ENCODE measurements at regions not wholly inside any gene's neighbourhood (a gene's known extent, or its start where the extent isn't known, plus 50 kb on each side); places are given as distances from the start of the nearest gene placed in this dataset.

GRCh38 chr4:159500861-159501260 is 398.0 kb downstream of the RAPGEF2 start:
- no peak for DNase-seq (ENCODE audit: low spot score)

GRCh38 chr4:159503236-159504008 is 400.5 kb downstream of the RAPGEF2 start:
- DNase-seq (ENCODE audit: low spot score) = no peak

DNA sequence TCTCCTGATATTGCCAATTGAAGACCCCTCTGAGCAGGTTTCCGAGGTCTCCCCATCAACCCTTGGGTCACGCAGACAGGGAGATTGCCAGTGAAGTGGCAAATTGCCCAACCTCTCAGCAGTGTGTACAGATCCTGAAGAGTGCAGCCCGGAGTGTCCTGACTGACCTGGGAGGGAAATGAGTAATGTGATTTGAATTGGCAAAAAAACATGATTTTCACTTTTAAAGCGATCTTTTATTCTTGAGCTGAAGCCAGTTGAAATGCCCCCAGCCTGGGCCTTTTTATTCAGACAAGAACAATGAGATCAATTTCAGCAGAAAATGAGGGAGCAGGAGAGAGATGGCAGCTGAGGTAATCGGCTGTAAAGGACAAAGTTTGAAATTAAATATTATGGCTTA is 401.8 kb downstream of the RAPGEF2 start:
- no peak for DNase-seq (ENCODE audit: low spot score)

DNA sequence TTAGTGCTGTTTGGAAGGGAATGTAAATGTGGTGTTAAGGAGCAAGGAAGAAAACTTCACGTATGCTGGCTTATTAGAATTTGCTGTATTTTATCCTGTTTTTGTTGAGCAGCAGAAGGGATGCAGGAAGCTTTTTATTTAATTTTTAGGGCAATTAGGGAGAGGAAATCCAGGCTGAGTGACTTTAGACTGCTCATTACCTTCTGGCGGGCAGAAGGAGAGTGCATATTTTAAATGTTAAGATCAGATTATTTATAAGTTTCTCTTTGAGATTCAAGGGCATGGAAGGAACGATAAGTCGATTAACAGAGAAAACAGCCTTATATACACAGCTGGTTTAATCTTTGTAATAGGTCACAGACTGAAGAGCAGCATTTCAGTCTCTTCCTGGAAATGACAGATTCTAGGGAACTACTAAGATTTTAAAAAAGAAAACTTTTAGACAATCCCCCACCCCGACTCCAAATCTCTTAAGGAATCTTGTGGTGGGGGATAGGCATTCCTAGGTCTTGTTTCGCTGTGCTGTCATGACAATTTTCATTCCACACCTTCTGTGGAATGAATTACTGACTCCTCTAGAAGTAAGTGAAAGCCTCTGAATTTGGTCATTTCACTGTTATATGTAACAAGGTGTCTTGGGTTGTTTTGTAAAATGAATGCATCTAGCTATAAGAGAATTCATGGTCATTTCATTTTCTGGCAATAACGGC is 402.5 kb downstream of the RAPGEF2 start:
- no peak for DNase-seq (ENCODE audit: low spot score)

DNA sequence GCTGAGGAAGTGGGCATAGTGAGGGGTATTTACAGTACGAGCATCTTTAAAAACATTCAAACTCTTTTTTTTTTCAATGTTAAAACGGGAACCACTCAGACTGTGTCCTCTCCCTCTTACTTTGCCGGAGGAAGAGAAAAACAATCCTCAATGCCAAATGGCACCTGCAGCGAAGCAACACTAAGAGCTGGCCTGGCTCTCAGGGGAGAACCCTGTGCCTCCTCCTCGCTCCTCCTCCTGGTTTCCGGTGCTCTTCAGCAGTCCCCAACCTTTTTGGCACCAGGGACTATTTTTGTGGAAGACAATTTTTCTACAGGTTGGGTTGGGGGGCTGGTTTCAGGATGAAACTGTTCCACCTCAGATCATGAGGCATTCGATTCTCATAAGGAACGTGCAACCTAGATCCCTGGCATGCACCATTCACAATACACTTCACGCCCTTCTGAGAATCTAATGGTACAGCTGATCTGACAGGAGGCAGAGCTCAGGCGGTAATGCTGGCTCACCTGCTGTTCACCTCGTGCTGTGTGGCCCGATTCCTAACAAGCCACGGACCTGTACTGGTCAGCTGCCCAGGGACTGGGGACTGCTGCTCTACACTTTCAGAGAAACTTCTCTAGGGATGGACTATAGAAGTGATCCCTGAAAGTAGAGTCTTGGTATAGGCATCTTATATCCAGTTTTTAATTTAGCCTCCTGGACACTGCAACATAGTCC is 404.1 kb downstream of the RAPGEF2 start:
- DNase-seq (ENCODE audit: low spot score) = no peak

DNA sequence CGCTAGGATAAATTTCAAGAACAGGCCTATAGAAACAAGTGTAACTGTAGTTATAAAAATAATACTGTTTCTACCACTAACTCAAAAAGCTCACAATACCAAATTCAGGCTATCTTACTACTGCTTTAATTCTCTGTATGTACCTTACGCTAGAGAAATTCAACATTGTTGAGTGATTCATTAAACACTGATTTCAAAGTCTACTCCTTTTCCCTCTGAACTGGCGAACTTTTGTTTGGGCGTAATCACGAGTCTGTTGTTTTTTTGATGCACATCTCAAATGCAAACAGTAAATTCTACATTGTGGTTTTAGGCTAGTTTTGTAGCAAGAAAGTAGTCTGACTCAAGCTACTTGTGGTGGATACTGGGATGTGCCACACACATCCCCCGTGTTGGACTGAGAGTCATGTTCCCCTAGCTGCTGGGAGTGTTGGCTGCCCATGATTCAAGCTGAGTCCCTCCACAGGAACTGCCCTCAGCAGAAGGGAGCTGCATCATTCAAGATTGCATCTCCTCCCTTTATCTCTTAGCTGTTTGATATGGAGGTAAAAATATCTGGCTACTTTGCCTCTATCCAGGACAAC is 406.1 kb downstream of the RAPGEF2 start:
- DNase-seq (ENCODE audit: low spot score) = no peak

GRCh38 chr4:159512348-159512747 is 409.5 kb downstream of the RAPGEF2 start:
- DNase-seq (ENCODE audit: low spot score) = no peak

- no peak for DNase-seq (ENCODE audit: low spot score)
These were observed 412.6 kb downstream of the RAPGEF2 start for GRCh38 chr4:159515314-159516025.

- DNase-seq (ENCODE audit: low spot score) = no peak
These were observed 413.8 kb downstream of the RAPGEF2 start for GRCh38 chr4:159516556-159517140.

GRCh38 chr4:159520074-159520473 is 417.2 kb downstream of the RAPGEF2 start:
- no peak for DNase-seq (ENCODE audit: low spot score)

- no peak for DNase-seq (ENCODE audit: low spot score)
These were observed 423.3 kb downstream of the RAPGEF2 start for GRCh38 chr4:159526172-159526571.

- no peak for DNase-seq (ENCODE audit: low spot score)
These were observed 431.8 kb downstream of the RAPGEF2 start for GRCh38 chr4:159534655-159535054.

DNA sequence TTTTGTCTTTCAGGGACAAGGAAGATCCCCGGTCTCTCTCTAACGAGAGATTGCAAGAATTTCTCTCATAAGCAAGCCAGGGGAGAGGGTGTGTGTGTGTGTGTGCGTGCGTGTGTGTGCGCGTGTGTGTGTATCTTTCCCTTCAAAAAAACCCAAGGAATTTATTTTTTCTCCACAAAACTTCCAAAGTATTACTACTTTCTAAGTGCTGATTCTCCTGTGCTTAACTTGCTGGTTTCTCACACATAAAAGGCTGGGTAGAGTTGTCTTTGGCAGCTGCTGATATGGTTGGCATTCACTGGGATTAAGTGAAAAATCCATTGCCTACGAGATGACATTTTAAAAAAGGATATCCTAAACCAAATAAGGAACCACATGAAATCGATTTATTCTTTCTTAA is 435.7 kb downstream of the RAPGEF2 start:
- DNase-seq (ENCODE audit: low spot score) = no peak

DNA sequence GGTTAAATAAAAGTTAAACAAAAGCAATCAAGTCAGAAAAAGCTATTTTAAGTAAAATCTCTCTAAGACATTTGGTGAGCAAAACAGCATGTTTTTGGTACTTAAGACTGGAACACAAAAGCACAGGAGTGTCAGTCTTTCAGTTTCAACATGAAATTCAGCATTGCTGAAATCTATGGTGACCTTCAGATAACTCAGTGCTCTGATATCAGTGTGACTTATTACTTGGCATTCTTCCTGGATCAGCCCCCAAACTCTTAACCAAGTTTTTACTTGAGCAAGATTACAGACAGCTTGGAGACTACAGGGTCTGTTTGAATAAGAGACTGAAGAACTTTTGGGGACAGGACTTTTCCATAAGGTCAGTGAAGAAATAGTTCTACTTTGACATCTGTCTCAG is 437.2 kb downstream of the RAPGEF2 start:
- DNase-seq (ENCODE audit: low spot score) = no peak

GRCh38 chr4:159540501-159540900 is 437.6 kb downstream of the RAPGEF2 start:
- DNase-seq (ENCODE audit: low spot score) = no peak

GRCh38 chr4:159541143-159541542 is 438.3 kb downstream of the RAPGEF2 start:
- DNase-seq (ENCODE audit: low spot score) = no peak

GRCh38 chr4:159542296-159542695 is 439.4 kb downstream of the RAPGEF2 start:
- DNase-seq (ENCODE audit: low spot score) = no peak

- DNase-seq (ENCODE audit: low spot score) = no peak
These were observed 441.0 kb downstream of the RAPGEF2 start for GRCh38 chr4:159543831-159544230.

DNA sequence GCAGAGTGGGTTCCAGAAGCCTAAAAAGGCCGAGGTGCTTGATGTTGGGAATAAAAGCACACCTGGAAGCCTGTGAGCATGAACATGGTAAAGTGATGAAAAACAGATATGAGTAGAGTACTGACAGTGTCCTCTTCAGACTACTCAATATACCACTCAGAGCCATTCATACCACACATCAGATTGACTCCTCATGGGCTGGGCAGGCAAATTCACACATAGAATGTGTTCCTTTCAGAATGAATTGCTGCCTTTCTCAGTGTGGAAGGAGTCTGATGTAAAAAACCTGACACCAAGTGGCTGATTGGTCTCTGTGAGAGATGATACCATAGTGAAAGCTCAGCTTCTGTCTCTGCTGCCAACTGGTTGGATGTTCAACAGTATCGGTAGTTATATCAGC is 442.7 kb downstream of the RAPGEF2 start:
- no peak for DNase-seq (ENCODE audit: low spot score)

DNA sequence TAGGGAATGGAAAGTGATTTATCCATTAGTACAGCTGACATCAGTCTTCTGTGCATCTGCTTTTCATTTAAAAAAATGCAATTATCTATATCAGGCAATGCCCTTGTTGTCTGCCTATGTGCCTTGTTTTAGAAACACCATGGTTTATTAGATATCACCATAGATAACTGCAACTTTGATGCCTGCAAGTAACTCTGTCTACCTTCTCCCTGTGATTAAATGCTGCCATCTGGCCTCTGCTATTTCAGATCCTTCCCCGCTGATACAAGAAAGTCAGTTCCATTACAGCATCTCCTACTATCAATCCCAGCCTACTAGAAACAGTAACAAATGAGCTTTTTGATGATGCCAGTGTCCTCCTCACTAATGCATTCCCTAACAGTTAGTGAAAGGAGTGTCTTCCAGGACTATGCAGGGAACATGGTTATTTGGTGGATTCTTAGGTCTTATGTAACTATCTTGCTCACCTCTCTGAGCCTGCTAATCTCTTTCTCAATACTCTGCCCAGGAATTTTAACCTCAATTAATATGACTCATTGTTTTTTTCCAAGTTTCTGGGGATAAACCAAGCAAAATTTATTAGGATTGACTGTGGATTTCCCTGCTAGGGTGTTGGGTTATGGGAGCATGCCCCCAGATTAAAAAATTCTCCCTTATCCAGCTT is 444.9 kb downstream of the RAPGEF2 start:
- no peak for DNase-seq (ENCODE audit: low spot score)

DNA sequence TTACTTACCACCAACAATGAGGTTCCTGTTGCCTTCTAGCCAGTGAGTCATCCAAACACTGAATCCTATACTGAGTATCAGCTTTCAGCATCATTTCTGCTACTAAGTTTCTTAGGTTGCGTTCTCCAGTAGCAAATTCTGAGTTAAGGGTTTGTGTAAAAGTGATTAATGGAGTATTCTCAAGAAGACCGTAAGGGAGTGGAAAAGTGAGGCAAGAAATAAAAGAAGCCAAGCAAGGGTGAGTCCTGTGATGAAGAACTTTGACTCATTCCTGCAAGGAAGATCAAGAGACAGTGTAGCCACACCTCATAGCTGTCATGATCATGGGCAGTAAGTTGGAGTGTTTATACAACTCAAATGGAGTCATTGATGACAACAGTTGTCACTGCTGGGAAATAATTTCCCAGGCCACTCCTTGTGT is 446.2 kb downstream of the RAPGEF2 start:
- DNase-seq (ENCODE audit: low spot score) = no peak
